ENCODE measurements at regions not wholly inside any gene's neighbourhood (a gene's known extent, or its start where the extent isn't known, plus 50 kb on each side); places are given as distances from the start of the nearest gene placed in this dataset.

- TF ChIP-seq TEAD4 (CRISPR knock-in tag; IDR thresholded peaks at IDR 0.05) (no peak), ARID4B (CRISPR knock-in tag; IDR thresholded peaks at IDR 0.05; ENCODE audit: borderline replicate concordance) (no peak)
These were observed 193.4 kb upstream of the KIRREL3 start for GRCh38 chr11:127193950-127194349.

Measured in WTC11 (cell line).